HG02870 (cell line): ENCODE measurements at regions not wholly inside any gene's neighbourhood (a gene's known extent, or its start where the extent isn't known, plus 50 kb on each side); places are given as distances from the start of the nearest gene placed in this dataset.

Source experiments
- ATAC-seq: cut with Tn5 transposase; IDR thresholded peaks from one replicate; pipeline ENCODE4 v1.9.1; 2021; ENCODE audit warnings: mild to moderate bottlenecking, moderate library complexity; ENCODE audit not compliant: unreplicated experiment

DNA sequence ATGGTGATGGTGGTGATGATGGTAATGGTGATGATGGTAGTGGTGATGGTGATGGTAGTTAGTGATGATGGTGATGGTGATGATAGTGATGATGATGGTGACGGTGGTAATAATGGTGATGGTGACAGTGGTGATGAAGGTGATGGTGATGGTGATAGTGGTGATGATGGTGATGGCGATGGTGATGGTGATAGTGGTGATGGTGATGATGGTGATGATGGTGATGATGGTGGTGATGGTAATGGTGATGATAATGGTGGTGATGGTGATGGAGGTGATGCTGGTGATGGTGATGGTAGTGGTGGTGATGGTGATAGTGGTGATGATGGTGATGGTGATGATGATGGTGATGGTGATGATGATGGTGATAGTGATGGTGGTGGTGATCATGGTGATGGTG, 148.7 kb upstream of the TNRC6C start:
- ATAC-seq, result no peak

DNA sequence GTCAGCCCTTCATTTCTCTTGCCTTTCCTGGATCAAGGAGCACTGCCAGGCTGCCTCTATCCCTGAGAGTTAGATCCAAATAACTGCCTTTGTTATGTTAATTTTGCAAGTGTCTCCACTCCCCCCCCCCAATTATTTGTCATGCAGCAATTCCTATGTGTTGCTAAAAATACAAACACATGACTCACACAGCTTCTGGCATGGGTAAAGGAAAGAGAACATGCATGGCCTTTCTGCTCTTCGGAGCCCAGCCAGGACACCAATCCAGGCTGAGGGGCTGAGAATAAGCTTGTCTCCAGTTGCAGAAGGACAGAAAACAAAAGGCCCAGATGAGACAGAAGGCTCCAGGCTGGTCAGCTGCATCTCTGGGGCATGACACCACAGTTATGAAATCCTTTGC, 148.0 kb upstream of the TNRC6C start:
- no peak for ATAC-seq

DNA sequence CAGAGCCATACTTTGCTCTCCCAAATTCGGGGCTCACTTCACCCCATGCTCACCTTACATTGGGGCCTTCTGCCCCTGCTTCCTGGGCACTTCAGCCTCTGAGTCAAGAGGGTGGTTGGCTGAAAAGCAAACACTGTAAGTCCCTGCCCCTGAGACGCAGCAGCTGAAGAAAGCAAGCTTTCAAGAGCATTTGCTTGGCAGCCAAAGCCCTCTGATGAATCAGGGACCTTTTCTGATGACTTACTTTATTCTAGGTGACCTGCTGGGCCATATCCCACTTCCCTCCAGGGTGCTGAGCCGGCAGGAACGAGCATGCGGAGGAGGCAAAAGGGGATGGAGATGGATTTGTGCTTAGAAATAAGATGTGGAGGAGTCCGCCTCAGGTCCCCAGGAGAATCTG, 147.0 kb upstream of the TNRC6C start:
- ATAC-seq, result no peak

GRCh38 chr17:77814091-77814772, 144.3 kb upstream of the TNRC6C start:
- ATAC-seq, result no peak

DNA sequence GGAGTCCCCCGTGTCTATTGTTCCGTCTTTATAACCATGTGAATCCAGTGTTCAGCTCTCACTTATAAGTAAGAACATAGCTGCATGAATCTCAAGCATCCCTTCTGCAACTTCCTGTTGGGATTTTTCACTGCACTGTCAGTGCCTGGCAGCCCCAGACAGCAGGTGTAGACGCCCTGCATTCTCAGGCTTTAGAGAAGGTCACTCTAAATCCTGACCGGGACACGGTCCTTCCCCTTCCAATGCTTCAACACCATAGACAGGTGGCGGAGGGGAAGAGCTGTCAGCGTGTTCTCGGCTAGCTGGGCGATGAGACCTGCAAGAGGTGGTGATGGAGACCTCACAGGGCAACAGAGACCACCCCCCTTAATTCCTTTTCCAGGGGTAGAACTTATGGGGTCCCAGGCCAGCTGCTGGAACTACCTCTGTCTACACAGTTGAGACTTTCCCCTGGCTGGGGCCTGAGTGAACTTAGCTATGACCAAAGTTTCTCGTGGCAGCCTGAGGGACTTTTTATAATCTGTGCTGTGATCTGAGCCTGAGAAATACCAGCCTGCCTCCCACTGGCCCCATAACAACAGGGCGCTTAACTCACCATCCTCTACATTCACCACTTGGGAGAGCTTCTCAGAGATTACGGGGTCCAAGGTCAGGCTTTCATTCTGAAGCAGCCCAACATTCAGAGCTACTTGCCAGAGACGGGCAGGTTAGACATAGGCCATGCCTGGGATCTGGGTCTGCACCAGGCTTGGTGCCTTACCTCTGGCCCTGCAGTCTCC, 143.2 kb upstream of the TNRC6C start:
- ATAC-seq, result no peak

- no peak for ATAC-seq
Measured at GRCh38 chr17:77817953-77818352, 140.6 kb upstream of the TNRC6C start.

GRCh38 chr17:77819497-77819896, 139.0 kb upstream of the TNRC6C start:
- ATAC-seq, result no peak

- no peak for ATAC-seq
Measured at GRCh38 chr17:77821114-77821513, 137.4 kb upstream of the TNRC6C start.

DNA sequence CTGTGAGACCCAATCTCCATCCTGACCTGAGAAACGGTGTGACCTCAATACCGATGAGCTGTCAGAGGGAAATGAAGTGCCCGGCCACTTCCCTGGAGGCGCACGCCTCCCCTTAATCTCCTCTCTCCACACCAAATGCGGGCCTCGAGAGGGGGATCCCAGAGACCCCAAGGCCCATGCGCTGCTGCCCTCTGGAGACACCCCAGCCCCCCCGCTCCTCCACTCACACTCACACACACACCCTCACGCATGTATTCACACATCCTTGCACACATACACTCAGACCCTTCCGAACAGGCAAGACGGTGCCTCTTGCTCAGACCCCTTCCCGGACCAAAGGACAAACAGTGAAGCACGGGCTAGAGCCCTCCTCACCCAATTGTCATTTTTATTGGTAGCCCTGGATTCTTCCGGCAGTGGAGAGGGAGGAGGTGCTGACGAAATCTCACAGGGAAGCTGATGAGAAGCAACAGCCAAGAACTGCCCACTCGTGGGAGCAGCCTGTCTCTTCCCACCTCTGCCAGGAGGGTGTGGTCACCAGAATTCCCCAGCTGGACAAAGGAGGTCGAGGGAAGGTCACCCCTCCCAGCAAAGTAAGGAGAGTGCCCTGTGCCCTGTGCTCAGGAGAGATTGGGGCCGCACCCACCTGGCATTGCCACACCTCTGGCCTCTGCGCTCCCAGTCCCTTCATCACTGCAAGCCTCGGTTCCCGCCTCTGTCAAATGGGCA, 136.0 kb upstream of the TNRC6C start:
- ATAC-seq, result no peak

- ATAC-seq, result no peak
Measured at GRCh38 chr17:77824102-77824779, 134.3 kb upstream of the TNRC6C start.

DNA sequence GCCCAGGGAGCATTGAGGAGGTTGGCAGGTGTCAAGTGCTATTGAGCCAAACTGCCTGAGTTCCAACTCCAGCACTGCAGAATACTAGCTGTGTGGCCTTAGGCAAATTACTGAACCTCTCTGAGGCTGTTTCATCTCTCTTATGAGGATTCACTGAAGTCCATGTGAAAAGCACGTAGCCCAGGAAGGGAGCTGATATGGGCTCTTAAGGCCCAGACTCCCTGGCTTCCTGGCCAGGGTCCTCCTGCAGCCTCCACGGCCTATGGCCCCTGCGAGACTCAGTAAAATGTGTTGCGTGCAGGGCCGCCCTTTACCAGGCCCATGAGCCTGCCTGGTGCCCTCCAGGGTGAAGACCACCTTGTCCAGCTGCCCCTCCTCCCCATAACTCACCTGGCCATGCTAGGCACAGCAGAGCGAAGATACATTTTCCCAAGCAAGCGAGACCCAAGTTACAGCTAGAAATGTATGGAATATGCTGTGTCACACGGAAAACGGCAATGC, 133.7 kb upstream of the TNRC6C start:
- ATAC-seq, result no peak

- ATAC-seq, result no peak
Measured at GRCh38 chr17:77825621-77826020, 132.9 kb upstream of the TNRC6C start.

GRCh38 chr17:77826132-77826873, 132.2 kb upstream of the TNRC6C start:
- ATAC-seq, result no peak

GRCh38 chr17:77827039-77827438, 131.5 kb upstream of the TNRC6C start:
- ATAC-seq, result no peak

GRCh38 chr17:77827511-77827910, 131.0 kb upstream of the TNRC6C start:
- ATAC-seq, result no peak

GRCh38 chr17:77828749-77829539, 129.6 kb upstream of the TNRC6C start:
- ATAC-seq, result no peak

GRCh38 chr17:77829843-77830799, 128.4 kb upstream of the TNRC6C start:
- no peak for ATAC-seq

DNA sequence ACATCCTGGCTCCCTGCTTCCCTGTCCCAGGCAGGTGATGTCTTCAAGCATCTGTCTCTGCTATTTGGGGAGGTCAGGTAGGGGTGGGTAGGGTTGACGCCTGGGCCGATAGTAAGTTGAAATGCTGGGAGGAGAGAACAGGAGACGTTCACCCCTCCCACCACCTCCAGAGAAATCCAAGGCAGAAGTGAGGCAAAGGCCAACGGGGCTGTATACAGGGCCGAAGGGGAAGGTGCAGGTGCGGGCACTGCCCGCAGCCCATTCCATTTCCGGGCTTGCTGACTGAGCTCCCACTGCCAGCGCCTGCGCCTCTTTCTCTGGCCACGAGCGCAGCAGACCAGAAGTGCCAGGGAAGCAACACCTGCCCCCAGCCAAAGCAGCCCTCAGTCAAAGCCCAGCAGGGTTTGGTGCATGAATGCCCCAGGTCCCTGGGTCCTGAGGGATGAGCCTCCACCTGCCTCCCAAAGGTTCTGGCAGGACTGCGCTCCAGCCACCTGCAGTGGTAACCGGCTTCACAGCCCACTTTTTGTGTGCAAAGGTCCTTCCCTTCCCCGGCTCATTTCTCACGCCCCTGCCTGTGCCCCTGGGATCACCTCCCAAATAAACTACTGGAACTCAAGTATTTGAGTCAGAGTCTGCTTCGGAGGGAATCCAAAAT, 127.6 kb upstream of the TNRC6C start:
- ATAC-seq, result no peak
